GM12892 (cell line): ENCODE measurements at regions not wholly inside any gene's neighbourhood (a gene's known extent, or its start where the extent isn't known, plus 50 kb on each side); places are given as distances from the start of the nearest gene placed in this dataset.

Experiments used
- POLR2A ChIP-seq: IDR thresholded peaks from 2 replicates; pipeline ENCODE4 v1.6.1; 2011; ENCODE audit warnings: low read depth, low read length, control low read depth
- TAF1 ChIP-seq: IDR thresholded peaks from 2 replicates; pipeline ENCODE4 v1.6.1; 2011; ENCODE audit warnings: low read depth, mild to moderate bottlenecking, control low read depth, low read length, borderline replicate concordance

- TF ChIP-seq POLR2A (no peak), TAF1 (no peak)
These were observed 57.0 kb downstream of the IRF2BPL start for GRCh38 chr14:76971549-76971948.
